DMS53 (cell line): ENCODE measurements at regions not wholly inside any gene's neighbourhood (a gene's known extent, or its start where the extent isn't known, plus 50 kb on each side); places are given as distances from the start of the nearest gene placed in this dataset.
"Not testable (repeated sequence)": the region's sequence is repeated elsewhere in the genome, so short reads cannot be mapped to it uniquely, and the experiment has no call there.

Source experiments
- DNase-seq: peaks from one replicate; lab custom pipeline; 2025; lab: John Stamatoyannopoulos, UW

DNA sequence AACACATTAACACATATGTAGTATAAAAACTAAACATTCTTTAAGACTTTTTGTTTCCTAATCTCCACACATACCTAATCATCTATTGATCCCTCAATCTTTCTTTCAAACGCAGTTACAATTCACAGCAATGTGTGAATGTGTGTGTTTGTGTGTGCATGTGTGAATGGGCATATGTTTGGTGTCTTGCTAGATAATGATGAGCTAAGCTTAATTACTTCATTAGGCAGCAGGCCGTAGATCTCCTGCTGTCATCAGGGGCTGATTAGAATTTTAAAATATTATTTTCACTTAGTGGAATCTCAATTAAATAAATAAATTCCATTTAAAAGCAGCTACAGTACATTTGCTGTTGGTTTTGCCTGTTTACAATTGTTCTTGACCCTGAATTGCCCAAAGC is 187.8 kb upstream of the LHX8 start:
- DNase-seq: no peak

DNA sequence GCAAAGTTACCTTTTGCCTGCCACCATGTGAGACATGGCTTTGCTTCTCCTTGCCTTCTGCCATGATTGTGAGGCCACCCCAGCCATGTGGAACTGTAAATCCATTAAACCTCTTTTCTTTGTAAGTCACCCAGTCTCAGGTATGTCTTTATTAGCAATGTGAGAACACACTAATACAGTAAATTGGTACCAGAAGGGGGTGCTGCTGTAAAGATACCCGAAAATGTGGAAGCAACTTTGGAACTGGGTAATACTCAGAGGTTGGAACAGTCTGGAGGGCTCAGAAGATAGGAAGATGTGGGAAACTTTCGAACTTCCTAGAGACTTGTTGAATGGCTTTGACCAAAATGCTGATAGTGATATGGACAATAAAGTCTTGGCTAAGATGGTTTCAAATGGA is 184.8 kb upstream of the LHX8 start:
- DNase-seq: peak; percentile 14

DNA sequence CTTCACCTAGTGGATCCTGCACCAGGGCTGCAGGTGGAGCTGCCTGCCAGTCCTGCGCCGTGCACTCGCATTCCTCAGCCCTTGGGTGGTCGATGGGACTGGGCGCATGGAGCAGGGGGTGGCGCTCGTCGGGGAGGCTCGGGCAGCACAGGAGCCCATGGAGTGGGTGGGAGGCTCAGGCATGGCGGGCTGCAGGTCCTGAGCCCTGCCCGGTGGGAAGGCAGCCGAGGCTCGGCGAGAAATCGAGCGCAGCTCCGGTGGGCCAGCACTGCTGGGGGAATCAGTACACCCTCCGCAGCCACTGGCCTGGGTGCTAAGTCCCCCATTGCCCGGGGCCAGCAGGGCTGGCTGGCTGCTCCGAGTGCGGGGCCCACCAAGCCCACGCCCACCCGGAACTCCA is 182.2 kb upstream of the LHX8 start:
- not testable (repeated sequence) for DNase-seq

DNA sequence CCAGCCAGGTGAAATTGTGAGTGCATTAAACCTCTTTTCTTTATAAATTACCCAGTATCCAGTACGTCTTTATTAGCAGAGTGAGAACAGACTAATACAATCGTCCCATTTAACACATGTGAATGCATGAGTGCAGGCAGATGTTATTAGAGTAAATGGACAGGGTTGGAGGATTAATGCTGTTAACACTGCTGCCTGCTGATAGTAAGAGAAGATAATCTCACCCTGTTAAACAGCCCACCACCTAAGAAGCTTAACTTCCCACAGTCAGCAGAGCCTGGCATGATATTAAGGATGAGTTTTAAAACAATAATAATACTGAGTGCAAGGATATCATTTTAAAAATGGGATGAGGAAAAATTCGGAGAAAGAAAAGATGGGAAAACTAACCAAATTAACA is 181.4 kb upstream of the LHX8 start:
- no peak for DNase-seq

DNA sequence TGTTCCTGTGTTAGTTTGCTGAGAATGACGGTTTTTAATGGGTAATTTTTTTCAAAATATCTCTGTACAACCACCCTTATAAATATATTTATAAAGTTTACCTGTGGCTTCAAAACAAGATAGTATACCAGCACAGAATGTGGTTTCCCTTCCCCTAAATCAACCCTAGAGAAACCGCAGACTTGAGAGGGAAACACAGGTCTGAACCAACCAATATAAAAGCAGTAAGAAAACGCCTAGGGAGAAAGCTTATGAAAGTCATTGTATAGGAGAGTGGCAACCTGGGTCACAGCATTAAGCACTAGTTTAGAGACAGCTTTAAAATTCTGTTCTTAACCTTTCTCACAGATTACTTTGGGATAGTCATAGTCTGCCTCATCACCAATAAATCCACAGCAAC is 180.6 kb upstream of the LHX8 start:
- DNase-seq: no peak

DNA sequence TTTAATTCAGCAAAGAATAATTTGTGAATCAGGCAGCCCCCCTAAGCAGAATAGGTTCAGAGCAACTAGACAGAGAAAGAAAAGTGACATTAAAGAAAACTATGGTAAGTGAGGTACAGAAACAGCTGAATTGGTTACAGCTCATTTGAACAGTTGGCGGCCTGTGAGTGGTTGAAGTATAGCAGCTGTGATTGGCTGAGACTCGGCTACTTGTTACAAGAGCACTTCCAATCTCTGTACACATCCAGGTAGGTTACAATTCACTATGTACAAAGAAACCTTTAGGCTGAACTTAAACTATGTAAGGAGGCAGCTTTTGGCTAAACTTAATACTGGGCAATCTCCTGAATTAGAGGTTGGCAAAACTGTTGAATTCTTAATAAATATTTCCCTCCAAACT is 171.1 kb upstream of the LHX8 start:
- DNase-seq: peak; percentile 45

DNA sequence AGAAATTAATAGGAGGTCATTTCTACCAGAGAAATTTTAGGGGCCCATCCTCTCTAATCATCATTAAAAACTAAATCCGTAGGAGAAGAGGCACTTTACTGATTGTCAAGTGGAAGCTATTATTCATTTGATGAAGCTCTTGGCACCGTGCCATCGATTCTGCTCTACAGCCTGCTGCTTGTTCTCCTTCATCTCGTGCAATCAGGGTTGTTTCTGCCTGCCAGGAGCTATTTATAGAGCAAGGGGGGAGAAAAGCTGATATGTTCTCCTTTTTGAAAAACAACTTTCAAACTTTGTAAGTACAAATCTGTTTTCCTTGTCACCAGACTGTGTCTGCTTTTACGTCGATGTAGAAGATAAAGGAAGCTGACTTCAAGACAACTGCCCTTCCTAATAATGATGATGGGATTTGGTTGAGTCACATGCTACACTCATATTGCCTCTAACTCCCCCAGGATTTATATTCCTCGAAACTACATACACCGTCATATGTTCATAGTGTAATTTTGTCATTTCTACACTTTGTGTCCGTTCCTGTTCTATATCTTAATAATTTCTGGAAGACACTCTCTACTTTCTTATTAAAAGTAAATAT is 169.6 kb upstream of the LHX8 start:
- peak; percentile 80 for DNase-seq

DNA sequence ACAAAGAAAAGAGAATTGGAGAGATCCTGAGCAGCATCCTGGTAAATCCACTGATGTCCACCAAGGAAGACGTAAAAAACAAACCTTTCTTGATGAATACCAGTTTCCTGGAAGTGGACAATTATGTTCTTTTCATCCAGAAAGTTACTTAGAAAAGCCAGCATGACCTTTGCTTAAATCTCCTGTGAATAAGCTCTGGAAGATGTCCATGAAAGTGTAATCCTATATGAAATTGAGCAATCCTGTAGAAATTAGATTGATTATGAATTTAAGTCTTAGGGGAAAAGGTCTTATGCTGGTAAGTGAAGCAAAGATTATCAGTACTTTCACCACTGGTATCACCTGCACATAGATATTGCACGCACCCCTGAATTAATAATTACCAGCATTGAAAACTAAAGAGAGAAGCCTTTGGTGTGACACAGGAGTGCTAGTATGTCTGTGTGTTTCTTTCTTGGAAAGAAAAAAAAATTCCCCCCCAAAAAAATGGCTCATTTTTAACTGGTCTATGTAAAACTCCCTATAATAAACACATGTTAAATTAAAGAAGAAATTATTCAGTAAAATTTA is 164.5 kb upstream of the LHX8 start:
- DNase-seq: no peak

DNA sequence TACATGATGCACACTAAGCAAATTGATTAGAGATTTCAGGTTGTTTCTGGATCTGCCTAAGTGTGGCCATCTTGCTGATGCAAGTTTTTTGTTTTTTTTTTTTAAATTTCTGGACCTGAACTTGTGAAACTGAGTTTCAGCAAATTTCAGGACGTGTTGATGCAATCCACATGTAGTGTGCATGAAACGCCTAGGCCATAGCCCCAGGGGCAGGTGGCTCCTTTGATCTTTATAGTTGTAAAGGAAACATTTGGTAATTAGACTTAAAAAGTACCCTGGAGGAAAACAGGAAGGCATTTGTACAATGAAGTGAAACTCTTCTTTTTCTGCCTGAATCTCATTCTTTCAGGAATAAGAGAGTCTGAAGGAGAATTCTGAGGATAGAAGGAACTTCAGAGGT is 162.2 kb upstream of the LHX8 start:
- no peak for DNase-seq

DNA sequence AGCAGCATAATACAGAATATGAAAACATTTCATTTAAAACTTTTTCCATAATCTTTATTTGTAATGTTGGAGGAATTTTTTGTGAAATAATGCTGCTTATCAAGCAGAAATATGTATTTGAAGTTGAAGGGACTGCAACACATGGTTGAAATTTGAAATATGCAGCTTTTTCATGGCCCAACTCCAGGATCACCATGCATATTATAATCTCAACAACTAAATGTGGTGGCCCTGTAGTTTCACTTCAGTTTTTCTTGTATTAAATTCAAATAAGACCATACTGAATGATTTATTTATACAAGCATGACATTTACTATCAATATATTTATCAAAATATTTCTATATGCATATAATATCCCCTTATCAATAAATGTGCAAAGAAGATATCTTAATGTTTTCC is 157.7 kb upstream of the LHX8 start:
- DNase-seq: no peak

DNA sequence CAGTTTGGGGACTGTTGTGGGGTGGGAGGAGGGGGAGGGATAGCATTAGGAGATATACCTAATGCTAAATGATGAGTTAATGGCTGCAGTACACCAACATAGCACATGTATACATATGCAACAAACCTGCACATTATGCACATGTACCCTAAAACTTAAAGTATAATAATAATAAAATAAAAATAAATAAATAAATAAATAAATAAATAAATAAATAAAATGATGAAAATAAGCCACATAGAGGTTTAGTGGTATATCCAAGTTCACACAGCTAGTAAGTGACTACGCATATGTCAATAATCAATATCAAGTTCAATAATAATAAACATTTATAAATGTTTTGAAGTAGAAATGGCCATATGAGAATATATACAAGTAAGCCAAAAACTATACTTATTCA is 141.7 kb upstream of the LHX8 start:
- not testable (repeated sequence) for DNase-seq

DNA sequence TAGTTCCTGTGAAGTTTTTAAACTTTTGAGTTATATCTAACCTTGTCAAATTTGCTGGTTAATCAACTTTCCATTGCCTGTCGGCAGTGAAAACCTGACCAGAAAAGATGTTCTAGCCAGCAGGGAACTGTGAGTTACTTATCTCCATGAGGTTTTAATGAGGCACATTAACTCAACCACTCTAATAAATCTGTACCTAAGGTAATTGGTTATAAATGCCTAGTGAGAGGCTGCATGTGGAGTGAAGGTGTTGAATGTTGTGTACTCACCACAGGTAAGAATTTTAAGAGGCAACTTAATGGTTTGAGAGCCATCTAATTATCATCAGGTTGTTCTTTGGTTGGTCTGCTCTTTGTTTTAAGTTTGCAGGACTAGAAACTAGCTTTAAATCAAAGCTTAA is 138.4 kb upstream of the LHX8 start:
- DNase-seq: no peak

DNA sequence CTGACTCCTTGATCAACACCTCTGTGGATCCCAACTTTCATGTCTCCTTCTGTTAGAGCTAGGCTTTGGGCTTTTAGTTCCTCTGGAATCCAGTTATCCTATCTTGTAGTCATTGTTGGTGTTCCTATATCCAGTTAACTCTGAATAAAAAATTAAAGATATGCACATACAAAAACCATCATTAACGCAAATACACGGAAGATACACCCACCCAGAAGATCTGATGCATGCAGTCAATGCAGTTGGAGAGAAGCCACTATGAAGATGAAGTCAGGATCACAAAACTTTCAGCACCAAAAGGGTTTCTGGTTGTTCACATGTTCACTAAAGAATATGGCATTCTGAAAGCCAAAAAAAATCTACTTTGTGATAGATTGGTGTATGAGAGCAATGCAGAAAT is 123.6 kb upstream of the LHX8 start:
- DNase-seq: no peak

DNA sequence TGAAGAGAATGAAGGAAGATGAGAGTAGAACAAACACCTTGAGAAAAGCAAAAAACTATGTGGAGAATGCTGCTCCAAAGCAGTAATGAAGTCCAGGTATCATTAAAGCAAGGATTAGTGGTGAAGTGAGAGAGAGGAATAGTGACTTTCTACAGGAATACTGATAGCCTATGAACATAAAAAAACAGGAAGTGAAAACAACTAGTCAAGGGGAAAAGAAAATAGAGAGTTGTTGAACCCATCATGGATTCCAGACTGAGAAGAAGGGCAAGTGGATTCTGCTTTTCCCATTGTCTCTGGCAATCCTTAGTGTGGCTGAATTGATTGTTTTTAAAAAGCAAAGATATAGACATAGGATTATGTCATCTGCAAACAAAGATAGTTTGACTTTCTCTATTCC is 119.9 kb upstream of the LHX8 start:
- DNase-seq: peak; percentile 32

DNA sequence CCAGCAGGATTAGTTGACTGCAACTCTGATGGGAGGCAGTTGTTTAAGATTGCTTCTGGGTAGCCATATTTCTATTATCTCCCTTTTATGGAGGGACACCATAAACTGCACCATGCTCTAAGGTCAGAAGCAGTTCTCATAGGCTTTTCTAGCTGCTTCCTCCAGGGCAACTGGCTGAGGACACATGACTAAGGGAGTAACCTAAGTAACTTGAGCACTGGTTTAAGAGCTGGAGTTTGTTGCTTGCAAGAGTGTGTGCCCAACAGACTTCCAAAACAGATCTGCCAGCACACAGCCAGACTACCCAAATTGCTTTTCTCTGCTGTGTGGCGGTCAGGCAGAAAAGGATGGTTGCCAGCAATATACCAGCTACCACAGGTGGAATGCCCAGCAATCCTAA is 111.2 kb upstream of the LHX8 start:
- no peak for DNase-seq

DNA sequence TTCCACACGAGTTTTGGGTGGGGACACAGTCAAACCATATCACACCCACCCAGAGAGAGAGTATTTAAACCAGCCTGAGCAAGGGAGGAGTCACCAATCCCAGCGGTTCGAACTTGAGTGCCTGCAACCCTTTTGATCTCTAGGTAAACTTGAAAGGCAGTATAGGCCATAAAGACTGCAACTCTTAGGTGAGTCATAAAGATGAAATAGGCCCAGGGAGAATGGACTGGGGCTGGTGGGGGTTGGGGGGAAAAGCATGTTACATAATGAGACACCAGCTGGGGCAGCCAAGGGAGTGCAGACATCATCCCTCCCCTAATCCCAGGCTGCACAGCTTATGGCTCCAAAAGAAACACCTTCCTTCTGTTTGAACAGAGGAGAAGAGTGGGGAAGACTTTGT is 99.8 kb upstream of the LHX8 start:
- peak; percentile 60 for DNase-seq

DNA sequence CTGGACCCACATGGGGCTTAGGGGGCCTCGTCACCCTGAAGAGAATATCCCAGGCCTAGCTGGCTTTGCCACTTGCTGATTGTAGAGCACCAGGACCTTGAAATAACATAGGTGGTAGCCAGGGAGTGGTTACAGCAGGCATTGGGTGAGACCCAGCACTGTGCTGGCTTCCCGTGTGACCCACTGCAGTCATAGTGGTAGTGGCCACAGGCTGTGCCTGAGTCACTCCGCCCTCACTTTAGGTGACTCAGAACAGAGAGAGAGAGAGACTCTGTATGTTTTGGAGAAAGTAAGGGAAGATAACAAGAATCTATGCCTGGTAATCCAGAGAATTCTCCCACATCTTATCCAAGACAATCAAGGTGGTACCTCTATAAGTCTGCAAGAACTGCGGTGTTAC is 98.7 kb upstream of the LHX8 start:
- no peak for DNase-seq

DNA sequence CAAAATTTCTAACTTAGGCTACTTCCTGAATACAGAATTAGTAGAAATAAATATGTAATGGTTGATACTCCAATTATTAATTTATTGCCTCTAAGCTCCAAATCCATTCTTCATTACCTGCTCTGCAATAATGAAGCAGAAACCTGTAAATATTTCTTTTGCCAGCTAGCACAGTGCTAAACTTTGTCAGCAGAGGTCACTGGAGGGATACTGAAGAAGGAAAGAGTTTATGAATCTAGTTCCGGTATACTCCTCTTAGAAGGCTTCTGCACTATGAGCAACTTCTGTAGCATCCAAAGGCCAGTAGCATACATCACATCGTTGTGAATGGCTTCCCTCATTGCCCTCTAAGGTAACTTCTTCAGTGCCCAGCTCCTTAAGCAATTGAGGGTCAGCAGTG is 81.0 kb upstream of the LHX8 start:
- peak; percentile 65 for DNase-seq

DNA sequence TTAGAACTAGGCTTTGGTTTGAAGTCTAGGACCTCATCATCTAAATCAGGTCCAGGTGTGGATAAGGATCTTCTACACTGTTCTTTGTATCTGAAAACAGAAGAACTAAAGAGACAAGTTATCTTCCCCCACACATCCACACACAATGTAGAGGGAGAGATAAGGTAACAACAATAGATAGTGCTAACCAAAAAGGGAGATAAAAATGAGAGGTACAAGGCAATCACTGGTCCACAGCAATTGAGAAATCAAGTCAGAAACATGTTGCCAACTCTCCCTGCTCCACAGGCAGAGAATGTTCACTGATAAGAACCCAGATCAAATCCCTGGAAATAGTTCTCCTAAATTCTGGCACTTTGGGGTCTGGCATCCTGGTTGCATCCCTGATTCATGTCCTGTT is 75.8 kb upstream of the LHX8 start:
- no peak for DNase-seq

DNA sequence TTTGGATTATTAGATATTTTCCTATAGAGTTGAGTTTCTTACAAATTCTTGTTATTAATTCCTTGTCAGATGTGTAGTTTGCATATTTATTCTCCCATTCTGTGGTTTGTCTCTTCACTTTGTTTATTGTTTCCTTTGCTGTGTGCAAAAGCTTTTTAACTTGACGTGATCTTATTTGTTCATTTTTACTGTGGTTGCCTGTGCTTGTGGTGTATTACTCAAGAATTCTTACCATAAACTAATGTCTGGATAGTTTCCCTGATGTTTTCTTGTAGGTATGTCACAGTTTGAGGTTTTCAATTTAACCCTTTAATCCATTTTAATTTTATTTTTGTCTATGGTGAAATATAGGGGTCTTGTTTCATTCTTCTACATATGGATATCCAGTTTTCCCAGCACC is 72.1 kb upstream of the LHX8 start:
- no peak for DNase-seq

DNA sequence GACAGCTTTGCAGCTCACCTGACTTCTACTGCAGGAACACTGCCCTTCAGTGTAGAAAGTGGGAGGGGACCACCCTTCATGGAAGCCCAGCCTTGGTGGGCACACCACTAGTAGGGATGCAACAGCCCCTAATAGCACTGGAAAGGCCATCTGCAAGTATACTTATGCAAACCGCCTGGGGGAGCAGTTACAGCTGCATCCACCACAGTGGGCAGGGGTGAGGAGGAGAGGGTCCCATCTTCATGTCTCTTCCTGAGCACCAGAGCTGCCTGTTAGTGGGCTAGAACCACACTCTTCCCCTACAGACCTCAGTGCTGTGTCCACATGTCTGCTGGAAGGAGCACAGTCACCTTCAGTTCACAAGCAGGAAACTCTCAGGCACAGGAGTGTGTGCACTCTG is 66.2 kb upstream of the LHX8 start:
- DNase-seq: no peak

DNA sequence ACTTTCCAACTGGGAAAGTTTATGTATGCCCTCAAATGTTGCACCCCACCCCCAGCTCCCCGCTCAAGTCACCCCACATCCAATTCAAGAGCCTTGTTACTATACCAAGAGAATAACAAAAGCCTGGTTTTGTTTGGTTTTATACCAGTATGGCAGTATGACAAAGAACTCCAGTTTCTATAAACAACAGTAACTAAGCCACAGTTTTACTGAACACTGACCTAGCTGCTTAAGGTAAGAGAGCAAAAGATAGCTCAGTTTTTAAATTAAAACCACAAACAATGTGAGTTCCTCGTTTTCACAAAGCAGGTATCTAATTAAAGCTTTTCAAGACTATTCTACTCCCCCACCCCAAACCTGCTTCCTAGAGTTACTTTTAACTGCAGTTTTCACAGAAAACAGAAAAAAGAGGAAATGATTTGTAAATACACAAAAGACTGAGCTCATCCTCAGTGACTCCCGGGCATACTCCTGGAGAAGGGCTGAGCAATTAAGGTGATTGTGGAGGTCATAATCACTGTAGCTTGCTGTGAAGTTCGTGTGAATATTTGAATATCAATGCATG is 59.3 kb upstream of the LHX8 start:
- DNase-seq: peak; percentile 66

DNA sequence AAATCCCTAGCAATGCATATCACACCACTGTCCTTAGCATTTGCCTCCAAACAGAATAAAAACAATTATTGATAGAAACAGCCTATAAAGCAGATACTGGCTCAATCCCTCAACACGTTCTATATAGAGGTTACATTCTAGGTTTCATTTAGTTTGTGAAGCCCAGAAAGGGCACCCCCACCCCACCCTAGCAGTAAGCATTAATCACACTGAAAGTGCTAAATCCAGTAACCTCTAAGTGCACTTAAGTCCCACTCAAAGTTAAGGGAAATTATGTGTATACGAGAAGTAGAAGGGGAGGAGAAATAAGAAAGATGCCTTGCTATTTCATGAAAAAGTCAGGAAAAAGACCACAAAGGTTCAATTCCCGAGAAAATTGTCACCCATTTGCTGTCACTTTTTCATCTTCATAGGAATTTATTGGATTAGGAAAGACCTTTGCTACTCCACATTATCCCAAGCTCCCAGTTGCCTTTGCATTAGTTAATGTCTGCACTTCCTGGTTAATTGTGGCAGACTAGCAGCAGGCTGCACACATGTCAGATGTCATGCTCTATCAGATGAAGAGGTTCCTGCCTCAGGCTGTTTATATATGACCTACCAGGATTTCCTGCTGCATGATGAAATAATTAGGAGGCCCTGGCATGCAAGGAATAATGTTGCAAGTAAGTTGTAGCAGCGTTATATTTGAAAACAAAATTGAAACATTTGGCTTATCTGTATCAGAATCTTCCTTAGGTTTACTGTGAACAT is 54.5 kb upstream of the LHX8 start:
- peak; percentile 90 for DNase-seq

DNA sequence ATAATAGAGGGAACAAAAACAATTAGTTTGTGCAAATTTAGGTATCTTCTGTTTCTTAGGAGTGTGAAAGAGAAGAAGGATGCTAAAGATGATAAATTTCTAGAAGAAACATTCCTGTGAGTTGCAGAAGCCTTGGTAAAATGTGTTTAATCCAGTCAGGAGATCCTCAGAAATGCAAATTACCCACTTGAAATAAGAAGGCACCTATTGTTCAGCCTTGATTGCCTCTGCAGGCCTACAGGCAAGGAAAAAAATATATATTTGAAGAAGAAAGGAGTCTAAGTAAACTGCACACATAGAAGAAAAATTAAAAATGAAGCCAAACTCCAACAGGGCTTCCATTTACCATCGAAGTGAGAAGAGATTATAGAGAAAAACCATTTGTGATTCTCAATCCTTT is 51.0 kb upstream of the LHX8 start:
- DNase-seq: no peak
